ENCODE measurements at regions not wholly inside any gene's neighbourhood (a gene's known extent, or its start where the extent isn't known, plus 50 kb on each side); places are given as distances from the start of the nearest gene placed in this dataset.

GRCh38 chr11:91654686-91655085 lies 569.9 kb upstream of the FAT3 start:
- no peaks in the 10 kb centered on the region for H3K27me3 ChIP-seq
- WGBS, 2 donors: 70 to 76% methylated on average over 2 of the region's 2 CpGs
- no peak for DNase-seq
- H3K4me3 ChIP-seq: no peak overlapping the region
- TF ChIP-seq POLR2A (IDR thresholded peaks at IDR 0.05) (no peak), CTCF (IDR thresholded peaks at IDR 0.05) (no peak), POLR2AphosphoS5 (IDR thresholded peaks at IDR 0.05) (no peak), EP300 (IDR thresholded peaks at IDR 0.05) (no peak)
- no peak overlapping the region for H3K27ac ChIP-seq
- no peak for ATAC-seq (ENCODE audit: low FRiP score in 2 of 2)
- no peaks in the 10 kb centered on the region for H3K9me3 ChIP-seq
- no peaks in the 10 kb centered on the region for H3K36me3 ChIP-seq
- H3K4me1 ChIP-seq: no peaks in the 10 kb centered on the region

- DNase-seq (peak in 1 of 2 donors; percentile 22), ATAC-seq (ENCODE audit: low FRiP score in 2 of 2) (no peak)
- H3K27me3 ChIP-seq: no peaks in the 10 kb centered on the region
- H3K9me3 ChIP-seq: no peaks in the 10 kb centered on the region
- no peaks in the 10 kb centered on the region for H3K36me3 ChIP-seq
- 81 to 83% methylated on average over 2 of the region's 2 CpGs for WGBS, 2 donors
- no peaks in the 10 kb centered on the region for H3K4me1 ChIP-seq
- no peak for TF ChIP-seq POLR2AphosphoS5 (IDR thresholded peaks at IDR 0.05)
- no peak for TF ChIP-seq EP300 (IDR thresholded peaks at IDR 0.05)
- H3K27ac ChIP-seq: no peak overlapping the region
- H3K4me3 ChIP-seq: no peak overlapping the region
Observed at GRCh38 chr11:91653079-91653754, 571.4 kb upstream of the FAT3 start.

- ATAC-seq (ENCODE audit: low FRiP score in 2 of 2) (no peak), DNase-seq (no peak)
- no peak for TF ChIP-seq CTCF (IDR thresholded peaks at IDR 0.05)
- TF ChIP-seq POLR2A (IDR thresholded peaks at IDR 0.05): no peak
- TF ChIP-seq POLR2AphosphoS5 (IDR thresholded peaks at IDR 0.05): no peak
- TF ChIP-seq EP300 (IDR thresholded peaks at IDR 0.05): no peak
- Histone ChIP-seq H3K4me3 (no peak overlapping the region), H3K4me1 (no peaks in the 10 kb centered on the region), H3K27ac (no peak overlapping the region), H3K27me3 (no peaks in the 10 kb centered on the region), H3K9me3 (no peaks in the 10 kb centered on the region), H3K36me3 (no peaks in the 10 kb centered on the region)
- WGBS, 2 donors: 69 to 70% methylated on average over 5 of the region's 5 CpGs
Observed at GRCh38 chr11:91650802-91651201, 573.8 kb upstream of the FAT3 start.

- no peaks in the 10 kb centered on the region for H3K27me3 ChIP-seq
Observed at GRCh38 chr11:91641153-91641552, 583.5 kb upstream of the FAT3 start.

GRCh38 chr11:91639359-91639758 lies 585.3 kb upstream of the FAT3 start:
- no peak for ATAC-seq (ENCODE audit: low FRiP score in 2 of 2)
- H3K9me3 ChIP-seq: no peaks in the 10 kb centered on the region

More at GRCh38 chr11:91641153-91641552, 583.5 kb upstream of the FAT3 start:
- DNase-seq (no peak), ATAC-seq (ENCODE audit: low FRiP score in 2 of 2) (no peak)
- Histone ChIP-seq H3K9me3 (no peaks in the 10 kb centered on the region), H3K27ac (no peak overlapping the region), H3K36me3 (no peaks in the 10 kb centered on the region), H3K4me3 (no peak overlapping the region), H3K4me1 (no peaks in the 10 kb centered on the region)
- TF ChIP-seq CTCF (IDR thresholded peaks at IDR 0.05): no peak
- TF ChIP-seq POLR2AphosphoS5 (IDR thresholded peaks at IDR 0.05): no peak
- no peak for TF ChIP-seq EP300 (IDR thresholded peaks at IDR 0.05)
- no peak for TF ChIP-seq POLR2A (IDR thresholded peaks at IDR 0.05)
- 86 to 90% methylated on average over 3 of the region's 3 CpGs for WGBS, 2 donors

More at GRCh38 chr11:91639359-91639758, 585.3 kb upstream of the FAT3 start:
- 82% methylated on average over 2 of the region's 2 CpGs for WGBS, 2 donors
- Histone ChIP-seq H3K27me3 (no peaks in the 10 kb centered on the region), H3K36me3 (no peaks in the 10 kb centered on the region), H3K27ac (no peak overlapping the region), H3K4me1 (no peaks in the 10 kb centered on the region), H3K4me3 (no peak overlapping the region)
- TF ChIP-seq EP300 (IDR thresholded peaks at IDR 0.05) (no peak), CTCF (IDR thresholded peaks at IDR 0.05) (no peak), POLR2AphosphoS5 (IDR thresholded peaks at IDR 0.05) (no peak), POLR2A (IDR thresholded peaks at IDR 0.05) (no peak)
- no peak for DNase-seq
